NB4 (cell line): ENCODE measurements at regions not wholly inside any gene's neighbourhood (a gene's known extent, or its start where the extent isn't known, plus 50 kb on each side); places are given as distances from the start of the nearest gene placed in this dataset.

ENCODE experiments used
- DNase-seq: peaks from one replicate; pipeline ENCODE4 v3.0.0; 2010; ENCODE audit warnings: low read depth
- H3K4me3 ChIP-seq: one replicate; pipeline ENCODE4 v1.5.1; 2011; ENCODE audit warnings: mild to moderate bottlenecking, low read depth, low read length, moderate library complexity
- MYC ChIP-seq: IDR thresholded peaks from 2 replicates; pipeline ENCODE4 v1.6.1; 2011; ENCODE audit warnings: low read depth, low read length
- POLR2A ChIP-seq: IDR thresholded peaks from 2 replicates; pipeline ENCODE4 v1.6.1; 2011; ENCODE audit warnings: mild to moderate bottlenecking; ENCODE audit not compliant: insufficient read length; ENCODE audit errors: extremely low read depth
- TF ChIP-seq, protein P1 (sequence below): IDR thresholded peaks from one replicate; pipeline ENCODE4 v1.5.1; 2012; ENCODE audit warnings: low read depth, low read length
- TF ChIP-seq, protein P2 (sequence below): IDR thresholded peaks from 2 replicates; pipeline ENCODE4 v1.6.1; 2011; ENCODE audit warnings: low read depth, low read length

DNA sequence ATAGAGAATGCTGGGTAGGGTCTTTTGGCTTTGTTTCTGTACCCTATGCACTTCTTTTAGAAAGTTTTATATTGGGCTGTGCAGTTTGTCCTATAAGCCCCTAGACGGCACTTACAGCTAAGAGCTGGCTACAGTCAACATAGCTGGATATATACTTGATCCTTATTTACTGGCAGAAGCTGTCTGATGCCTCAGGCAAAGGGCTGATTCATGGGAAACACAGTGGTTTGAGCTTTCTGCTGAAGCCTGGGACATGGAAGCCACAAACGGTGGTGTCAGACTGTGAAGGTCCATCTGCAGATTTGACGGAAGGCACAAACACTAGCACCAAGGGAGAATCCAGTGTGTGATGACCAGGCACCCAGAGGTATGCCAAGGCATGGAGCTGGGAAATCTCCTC is 608.4 kb downstream of the ANKRD50 start:
- TF ChIP-seq, protein P1, sequence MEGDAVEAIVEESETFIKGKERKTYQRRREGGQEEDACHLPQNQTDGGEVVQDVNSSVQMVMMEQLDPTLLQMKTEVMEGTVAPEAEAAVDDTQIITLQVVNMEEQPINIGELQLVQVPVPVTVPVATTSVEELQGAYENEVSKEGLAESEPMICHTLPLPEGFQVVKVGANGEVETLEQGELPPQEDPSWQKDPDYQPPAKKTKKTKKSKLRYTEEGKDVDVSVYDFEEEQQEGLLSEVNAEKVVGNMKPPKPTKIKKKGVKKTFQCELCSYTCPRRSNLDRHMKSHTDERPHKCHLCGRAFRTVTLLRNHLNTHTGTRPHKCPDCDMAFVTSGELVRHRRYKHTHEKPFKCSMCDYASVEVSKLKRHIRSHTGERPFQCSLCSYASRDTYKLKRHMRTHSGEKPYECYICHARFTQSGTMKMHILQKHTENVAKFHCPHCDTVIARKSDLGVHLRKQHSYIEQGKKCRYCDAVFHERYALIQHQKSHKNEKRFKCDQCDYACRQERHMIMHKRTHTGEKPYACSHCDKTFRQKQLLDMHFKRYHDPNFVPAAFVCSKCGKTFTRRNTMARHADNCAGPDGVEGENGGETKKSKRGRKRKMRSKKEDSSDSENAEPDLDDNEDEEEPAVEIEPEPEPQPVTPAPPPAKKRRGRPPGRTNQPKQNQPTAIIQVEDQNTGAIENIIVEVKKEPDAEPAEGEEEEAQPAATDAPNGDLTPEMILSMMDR: no peak
- TF ChIP-seq, protein P2, sequence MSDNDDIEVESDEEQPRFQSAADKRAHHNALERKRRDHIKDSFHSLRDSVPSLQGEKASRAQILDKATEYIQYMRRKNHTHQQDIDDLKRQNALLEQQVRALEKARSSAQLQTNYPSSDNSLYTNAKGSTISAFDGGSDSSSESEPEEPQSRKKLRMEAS: no peak
- TF ChIP-seq MYC (no peak), POLR2A (no peak)
- no peak overlapping the region for H3K4me3 ChIP-seq
- DNase-seq: no peak

DNA sequence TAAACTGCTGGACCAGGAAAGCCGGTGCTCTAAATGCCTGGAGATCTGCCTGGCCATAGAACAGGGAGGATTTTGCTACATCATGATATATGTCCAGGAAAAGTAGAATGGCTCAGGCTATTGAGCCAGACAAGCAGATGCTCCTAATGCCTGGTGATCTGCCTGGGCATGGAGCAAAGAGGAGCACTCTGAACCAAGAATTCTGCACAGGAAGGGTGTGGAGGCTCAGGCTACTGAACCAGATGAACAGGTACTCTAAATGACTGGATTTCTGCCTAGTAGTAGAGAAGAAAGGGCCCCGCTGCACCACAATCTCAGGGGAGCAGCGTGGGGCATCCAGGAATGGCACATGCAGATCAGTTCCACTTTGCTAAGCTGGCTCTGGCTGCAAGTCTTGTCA is 607.9 kb downstream of the ANKRD50 start:
- no peak overlapping the region for H3K4me3 ChIP-seq
- TF ChIP-seq, protein P1: no peak
- TF ChIP-seq, protein P2: no peak
- TF ChIP-seq MYC (no peak), POLR2A (no peak)
- DNase-seq: no peak

DNA sequence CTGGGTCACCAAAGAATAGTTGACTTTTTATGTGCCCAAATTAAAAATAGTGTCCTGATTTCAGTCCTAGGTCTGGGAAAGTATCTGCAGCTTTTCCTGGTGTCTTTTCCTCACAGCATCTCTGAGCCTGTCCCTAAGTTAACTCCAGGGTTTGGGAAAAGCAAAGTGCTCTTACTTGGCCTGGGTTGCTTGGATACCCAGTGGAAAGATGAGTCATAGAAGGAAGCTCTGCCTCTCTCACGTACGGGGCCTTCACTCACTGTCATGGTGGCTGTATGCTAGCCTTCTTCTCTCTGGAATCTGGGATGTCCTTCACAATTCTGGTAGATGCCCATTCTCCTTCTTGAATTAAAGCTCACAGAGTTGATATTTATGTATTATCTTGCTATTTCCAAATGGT is 607.3 kb downstream of the ANKRD50 start:
- H3K4me3 ChIP-seq: no peak overlapping the region
- TF ChIP-seq, protein P2: no peak
- no peak for TF ChIP-seq POLR2A
- TF ChIP-seq MYC: no peak
- TF ChIP-seq, protein P1: no peak
- no peak for DNase-seq

DNA sequence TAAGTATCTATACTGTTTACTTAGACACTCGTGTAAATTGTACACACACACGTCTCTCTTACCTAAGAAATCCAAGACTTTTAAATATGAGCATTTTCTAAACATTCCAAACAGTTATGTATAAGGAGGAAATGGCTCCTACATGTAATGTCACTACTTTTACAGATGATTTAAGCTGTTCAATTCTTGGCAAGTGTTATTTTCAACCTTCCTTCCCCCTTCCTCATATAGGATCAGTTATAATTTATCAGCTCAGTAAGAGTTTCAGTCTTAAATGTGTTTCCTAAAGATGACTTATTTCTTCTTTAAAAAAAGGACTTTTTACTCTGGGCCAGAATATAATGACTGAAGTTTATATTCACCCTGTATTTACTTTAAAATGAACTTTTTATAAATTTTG is 601.1 kb downstream of the ANKRD50 start:
- DNase-seq: no peak
- TF ChIP-seq, protein P1: no peak
- TF ChIP-seq POLR2A (no peak), MYC (no peak)
- TF ChIP-seq, protein P2: no peak
- H3K4me3 ChIP-seq: no peak overlapping the region

DNA sequence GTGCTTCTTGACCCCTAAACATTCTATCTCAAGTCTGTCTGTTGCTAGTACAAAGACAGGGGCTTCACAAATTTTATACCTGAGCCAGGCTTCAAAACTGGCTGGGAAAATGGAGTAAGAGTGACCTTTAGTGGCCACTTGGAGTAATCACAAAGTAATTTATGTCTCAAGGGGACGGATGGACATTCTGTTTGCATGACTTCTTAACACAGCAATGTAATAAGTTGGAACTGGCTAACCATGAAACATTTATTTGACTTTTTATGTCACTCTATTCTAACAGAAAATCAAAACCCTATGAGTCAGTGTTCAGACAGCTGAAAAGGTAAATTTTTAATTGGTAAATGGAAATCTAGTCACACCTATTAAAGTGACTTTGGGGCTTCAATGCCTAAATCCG is 600.6 kb downstream of the ANKRD50 start:
- TF ChIP-seq, protein P1: no peak
- no peak overlapping the region for H3K4me3 ChIP-seq
- DNase-seq: peak; percentile 52

DNA sequence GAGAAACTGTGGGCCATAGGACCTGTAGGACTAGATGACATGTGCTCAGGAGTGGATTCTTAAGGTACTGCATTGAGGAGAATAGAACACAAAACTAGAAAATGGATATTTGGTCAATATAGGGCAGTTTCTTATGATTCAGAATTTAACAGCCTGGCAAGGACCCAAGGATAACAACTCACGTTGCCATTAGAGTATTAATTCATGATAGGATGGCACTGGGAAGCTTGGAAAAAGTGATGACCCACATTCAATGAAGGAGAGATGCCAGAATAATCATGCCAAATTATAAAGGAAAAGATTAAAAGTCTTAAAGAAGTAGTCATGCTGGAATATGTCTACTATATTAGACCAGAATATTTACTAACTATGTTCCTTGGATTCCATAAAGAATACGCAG is 594.5 kb downstream of the ANKRD50 start:
- DNase-seq: no peak

More for the DNA sequence above, 594.5 kb downstream of the ANKRD50 start:
- TF ChIP-seq MYC: no peak
- TF ChIP-seq, protein P2: no peak
- no peak overlapping the region for H3K4me3 ChIP-seq
